ENCODE measurements at regions not wholly inside any gene's neighbourhood (a gene's known extent, or its start where the extent isn't known, plus 50 kb on each side); places are given as distances from the start of the nearest gene placed in this dataset.

GRCh38 chr20:24736131-24736843 is 212.8 kb upstream of the CST7 start:
- no peak for TF ChIP-seq CTCF (IDR thresholded peaks at IDR 0.05)
- no peak for TF ChIP-seq POLR2A (IDR thresholded peaks at IDR 0.05)
- TF ChIP-seq POLR2AphosphoS5 (IDR thresholded peaks at IDR 0.05), result no peak
- no peak for TF ChIP-seq EP300 (IDR thresholded peaks at IDR 0.05)

All from gastroesophageal sphincter (tissue), 3 donors.